IPS-NIHi7 (cell line): ENCODE measurements at regions not wholly inside any gene's neighbourhood (a gene's known extent, or its start where the extent isn't known, plus 50 kb on each side); places are given as distances from the start of the nearest gene placed in this dataset.

Source experiments
- DNase-seq: peaks from one replicate; pipeline ENCODE4 v3.0.0; 2012; ENCODE audit warnings: mixed read lengths; ENCODE audit errors: extremely low spot score

GRCh38 chr9:80649001-80649420 is 1040.3 kb downstream of the TLE1 start:
- DNase-seq: no peak

GRCh38 chr9:80648336-80648735 is 1041.0 kb downstream of the TLE1 start:
- DNase-seq: no peak

DNA sequence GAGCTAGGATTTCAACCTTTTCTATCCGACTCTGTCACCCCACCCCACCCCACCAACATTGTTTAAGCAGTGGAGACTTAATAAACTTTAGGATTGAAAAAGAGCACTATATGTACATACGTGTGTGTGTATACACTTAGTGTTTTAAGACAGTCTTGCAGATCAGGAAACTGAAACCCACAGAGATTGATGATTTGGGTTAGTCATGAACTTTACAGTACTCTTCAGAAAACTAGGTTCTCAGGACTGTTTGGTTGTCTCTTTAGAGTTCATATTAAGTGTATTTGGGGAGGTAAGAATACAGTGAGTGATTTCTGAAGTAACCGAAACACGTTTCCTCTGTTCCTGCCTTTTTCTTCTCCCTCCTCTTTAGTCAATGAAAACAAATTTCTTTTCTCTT is 1043.1 kb downstream of the TLE1 start:
- no peak for DNase-seq

DNA sequence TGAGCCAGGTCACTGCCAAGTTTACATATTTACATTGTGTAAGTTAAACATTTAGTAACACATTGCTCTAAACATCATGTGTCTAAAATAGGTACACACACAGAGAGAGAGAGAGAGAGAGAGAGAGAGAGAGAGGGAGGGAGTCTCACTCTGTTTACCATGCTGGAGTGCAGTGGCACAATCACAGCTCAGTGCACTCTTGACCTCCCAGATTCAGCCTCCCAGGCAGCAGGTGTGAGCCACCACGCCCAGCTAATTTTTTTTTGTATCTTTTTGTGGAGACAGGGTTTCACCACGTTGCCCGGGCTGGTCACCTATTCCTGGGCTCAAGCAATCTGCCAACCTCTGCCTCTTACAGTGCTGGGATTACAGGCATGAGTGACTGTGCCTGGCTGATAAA is 1045.3 kb downstream of the TLE1 start:
- DNase-seq: no peak

DNA sequence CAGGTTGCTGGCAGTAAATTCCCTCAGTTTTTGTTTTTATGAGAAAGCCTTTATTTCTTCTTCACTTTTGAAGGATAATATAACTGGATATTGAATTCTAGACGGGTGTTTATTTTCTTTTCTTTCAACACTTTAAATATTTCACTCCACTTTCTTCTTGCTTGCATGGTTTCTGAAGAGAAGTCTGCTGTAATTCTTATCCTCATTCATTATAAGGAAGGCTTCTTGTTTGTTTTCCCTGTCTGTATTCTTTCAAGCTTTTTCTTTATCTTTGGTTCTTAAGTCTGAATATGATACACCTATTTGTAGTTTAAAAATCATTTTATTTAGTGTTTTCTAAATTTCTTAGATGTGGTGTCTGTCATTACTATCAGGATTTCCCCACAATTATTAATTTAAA is 1054.3 kb downstream of the TLE1 start:
- DNase-seq: no peak

DNA sequence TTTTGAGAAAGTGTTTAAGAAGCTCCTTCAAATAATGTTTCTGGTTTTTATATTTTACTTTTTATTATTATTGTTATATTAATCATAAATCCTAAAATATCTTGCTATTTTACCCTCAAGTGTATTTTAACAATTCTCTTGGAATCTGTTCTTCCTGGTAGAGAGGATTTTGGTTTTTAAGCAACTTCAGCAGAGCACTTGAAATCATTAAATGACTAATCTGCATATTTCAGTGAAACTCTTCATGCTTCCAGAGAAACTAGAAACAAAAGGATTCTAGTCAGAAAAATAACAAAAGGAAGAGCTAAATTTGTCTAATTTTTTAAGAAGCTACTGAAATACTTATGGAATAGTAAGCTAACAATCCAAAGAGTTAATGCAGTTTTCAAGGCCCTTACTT is 1057.3 kb downstream of the TLE1 start:
- no peak for DNase-seq

DNA sequence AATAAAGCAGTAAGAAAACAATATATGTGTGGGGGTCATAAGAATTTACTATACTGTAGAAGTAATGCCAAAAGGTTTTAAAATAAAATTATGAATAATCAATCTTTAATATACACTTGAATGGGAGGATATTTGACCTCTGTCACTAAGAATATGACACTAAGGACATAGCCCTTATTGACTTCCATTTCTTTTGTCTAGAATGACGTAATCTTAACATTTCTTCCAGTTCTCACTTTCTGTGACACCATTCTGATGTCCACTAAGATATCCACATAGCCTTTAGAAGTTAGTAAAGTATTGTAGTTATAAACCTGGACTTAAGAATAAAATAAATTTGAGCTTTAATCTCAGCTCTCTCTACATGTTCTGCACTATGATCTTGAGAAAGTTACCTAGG is 1050.7 kb downstream of the TLE4 start:
- DNase-seq: no peak

GRCh38 chr9:80619356-80619755 is 1047.6 kb downstream of the TLE4 start:
- no peak for DNase-seq

DNA sequence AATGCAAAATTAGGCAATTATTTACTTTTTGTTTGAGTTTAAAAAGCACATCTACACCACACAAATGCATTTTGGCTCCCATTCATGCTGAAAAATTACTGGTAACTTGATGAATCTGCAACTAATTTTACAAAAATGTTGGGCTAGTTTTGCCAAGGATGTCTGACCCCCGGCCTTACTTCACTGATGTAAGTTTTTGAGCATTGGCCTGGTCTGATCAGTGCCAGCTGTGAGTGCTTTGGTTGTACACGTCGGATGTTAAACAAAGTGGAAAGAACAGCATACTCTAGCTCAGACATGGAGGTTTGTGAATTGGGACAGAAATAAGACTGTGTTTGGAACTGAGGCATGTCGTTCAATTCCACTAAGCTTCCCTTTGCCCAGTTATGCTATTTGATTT is 1044.2 kb downstream of the TLE4 start:
- no peak for DNase-seq

DNA sequence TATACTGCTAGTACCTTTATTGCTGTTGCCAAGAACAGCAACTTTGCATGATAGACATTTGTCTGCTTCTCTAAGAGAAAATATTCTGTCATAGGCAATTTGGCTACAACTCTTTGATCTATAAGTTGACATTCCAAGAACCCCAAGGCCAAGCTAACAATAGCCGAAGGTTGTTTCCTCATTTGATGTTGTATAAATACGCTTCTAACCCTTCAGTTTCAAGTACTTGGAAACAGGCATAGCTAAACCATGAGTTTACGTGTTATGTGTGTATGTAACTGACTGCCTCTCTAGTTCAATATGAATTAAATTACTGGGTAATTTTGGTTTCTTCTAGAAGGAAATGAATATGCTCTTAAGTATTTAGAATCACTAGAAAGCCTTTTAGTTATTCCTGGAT is 1034.0 kb downstream of the TLE4 start:
- no peak for DNase-seq

DNA sequence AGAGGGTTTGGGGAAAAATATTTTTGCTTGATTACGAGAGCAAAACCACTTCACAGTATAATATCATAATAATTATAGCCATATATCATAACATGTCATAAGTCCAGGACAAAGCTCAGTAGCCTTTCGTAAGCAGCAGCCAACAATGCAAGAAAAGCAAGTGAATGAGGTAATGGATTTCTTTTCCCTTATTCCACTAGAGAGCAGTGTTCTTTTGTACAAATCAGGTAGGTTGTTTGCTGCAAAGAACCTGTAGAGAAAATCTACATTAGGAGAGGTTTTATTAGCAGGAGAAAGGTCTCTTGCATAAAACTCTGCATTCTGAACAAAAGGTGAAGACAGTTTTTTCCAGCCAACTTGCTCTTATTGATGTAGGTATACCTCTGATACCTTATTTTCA is 1033.4 kb downstream of the TLE4 start:
- DNase-seq: peak; percentile 44

DNA sequence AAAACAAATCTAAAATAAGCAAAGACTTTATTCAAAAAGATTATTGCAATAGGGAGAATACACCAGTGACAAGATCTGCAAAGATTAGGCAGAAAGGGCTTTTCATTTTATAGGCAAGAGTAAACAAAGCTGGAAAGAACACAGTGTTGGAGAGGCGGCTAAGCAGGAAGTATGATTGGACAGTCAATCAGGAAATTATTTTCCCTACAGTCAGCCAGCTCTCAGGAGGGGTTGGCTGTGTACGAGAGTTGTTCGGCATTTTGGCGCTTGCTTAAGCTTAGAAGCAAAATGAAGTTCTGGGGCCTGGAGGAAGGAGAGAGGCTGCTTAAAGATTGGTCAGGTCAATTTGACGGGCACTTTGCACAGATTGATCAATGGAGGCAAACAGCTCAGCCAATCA is 1030.5 kb downstream of the TLE4 start:
- no peak for DNase-seq

DNA sequence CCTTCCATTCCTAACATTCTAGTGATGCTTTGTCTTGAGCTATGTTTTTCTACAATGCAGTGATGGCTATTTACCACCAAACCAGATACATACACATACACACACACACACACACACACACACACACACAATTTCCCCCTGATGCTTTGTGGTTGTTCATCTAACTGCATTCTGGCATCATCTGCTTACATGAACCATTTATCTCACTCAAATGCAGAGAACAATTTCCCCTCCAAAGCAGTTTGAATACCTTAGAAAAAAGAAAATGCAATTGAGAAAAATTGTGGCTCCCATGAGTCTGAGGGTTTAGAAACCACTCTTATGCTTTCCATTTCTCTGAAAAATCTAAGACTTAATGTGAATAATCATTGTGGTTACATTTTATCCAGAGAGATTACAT is 1024.8 kb downstream of the TLE4 start:
- DNase-seq: no peak

DNA sequence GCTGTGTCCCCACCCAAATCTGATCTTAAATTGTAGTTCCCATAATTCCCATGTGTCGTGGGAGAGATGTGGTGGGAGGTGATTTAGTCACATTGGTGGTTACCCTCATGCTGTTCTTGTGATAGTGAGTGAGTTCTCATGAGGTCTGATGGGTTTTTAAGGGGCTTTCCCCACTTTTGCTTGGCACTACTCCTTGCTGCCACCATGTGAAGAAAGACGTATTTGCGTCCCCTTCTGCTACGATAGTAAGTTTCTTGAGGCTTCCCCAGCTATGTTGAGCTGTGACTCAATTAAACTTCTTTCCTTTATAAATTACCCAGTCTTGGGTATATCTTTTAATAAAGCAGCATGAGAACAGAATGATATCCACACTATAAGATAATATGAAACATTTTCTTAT is 1023.4 kb downstream of the TLE4 start:
- no peak for DNase-seq

GRCh38 chr9:80592413-80592812 is 1020.6 kb downstream of the TLE4 start:
- DNase-seq: no peak

DNA sequence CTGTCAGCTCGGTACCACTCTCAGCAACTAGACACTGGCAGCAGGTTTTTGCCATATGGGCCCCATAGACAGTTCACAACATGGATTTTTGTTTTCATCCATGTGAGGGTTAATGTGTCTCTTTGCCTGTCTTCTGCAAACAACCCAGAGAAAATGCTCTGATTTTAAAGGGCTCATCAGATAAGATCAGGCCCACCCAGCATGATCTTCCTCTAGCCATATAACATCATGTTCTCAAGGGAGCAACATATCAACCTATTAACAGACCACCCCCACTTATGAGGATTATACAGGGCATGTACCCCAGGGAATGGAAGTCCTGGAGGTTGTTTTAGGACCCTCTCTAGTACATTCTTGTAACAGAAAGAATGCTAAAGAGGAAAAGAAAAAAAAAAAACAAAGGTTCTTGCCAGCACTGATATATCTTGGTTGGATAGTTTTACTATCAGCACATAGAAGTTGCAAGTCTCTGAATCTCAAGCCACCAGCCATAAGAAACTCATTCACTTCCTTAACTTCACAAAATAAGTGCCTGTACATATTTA is 1015.1 kb downstream of the TLE4 start:
- no peak for DNase-seq

DNA sequence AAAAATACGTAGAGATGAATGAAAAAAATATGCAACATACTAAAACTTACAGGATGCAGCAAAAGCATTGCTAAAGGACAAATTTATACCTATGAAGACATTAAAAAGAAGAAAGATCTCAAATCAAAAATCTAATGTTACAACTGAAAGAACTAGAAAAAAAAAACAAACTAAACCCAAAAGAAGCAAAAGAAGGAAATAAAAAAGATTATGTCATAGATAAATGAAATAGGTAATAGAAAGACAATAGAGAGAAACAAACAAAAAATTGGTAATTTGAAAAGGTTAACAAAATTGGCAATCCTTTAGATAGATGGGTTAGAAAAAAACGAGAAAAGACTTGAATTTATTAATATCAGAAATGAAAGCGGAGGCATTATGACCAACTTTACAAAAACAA is 1000.2 kb downstream of the TLE4 start:
- no peak for DNase-seq

DNA sequence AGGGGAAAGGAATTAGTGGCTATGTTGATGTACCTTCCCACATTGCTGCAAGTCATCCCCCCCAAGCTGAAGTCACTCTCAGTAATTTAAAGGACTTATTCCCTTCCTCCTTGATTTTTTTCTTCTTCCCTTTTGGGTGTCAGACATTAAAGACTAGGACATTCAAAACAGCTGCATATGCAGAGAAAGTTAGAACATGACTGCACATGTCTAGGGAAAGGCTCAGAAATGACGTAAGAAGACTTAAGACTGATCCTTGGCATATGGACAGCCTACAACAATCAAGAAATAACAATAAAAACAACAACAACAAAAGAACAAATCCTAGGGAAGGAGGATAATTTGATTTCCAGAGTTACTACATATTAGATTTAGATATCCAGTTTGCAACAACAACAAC is 997.5 kb downstream of the TLE4 start:
- DNase-seq: no peak

- DNase-seq: no peak
Observed at GRCh38 chr9:80561526-80561925, 989.8 kb downstream of the TLE4 start.

DNA sequence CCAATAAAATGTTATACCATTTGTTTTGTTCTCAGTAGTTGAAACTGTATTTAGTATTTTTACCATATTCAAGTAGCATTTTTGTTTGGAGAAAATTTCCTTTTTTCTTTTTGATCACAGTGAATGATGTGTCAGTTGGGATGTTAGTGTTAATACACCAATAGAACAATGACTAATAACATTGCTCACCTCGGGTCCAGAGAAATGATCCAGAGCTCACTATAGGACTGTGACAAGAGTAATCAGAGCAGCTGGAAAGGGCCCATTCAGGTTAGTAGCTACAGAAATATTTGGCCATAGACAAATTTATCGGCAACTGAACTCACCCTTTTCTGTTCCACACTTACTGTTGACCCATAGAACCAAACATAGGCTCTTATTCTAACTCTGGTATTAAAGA is 989.2 kb downstream of the TLE4 start:
- DNase-seq: no peak

DNA sequence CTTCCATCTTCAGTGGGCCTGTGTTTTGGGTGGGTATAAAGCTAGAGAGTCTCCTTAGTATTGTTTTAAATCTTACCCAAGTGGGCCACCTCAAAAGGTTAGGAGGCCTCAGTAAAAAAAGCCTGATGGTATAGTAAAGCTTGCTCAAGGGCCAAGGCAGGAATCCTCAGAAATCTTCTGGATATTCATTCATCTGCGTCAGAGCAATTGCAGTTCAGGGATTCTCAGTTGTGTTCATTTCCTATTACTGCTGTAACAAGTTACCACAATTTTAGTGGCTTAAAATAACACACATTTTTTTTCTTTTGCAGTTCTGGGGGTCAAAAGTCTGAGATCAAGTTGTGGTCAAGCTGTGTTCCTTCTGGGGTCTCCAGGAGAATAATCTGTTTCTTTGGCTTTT is 985.5 kb downstream of the TLE4 start:
- no peak for DNase-seq

GRCh38 chr9:80556631-80557030 is 984.9 kb downstream of the TLE4 start:
- no peak for DNase-seq

GRCh38 chr9:80555782-80556325 is 984.1 kb downstream of the TLE4 start:
- DNase-seq: no peak

- DNase-seq: no peak
Observed at GRCh38 chr9:80554856-80555255, 983.1 kb downstream of the TLE4 start.
